ENCODE measurements at regions not wholly inside any gene's neighbourhood (a gene's known extent, or its start where the extent isn't known, plus 50 kb on each side); places are given as distances from the start of the nearest gene placed in this dataset.
"Not testable (repeated sequence)": the region's sequence is repeated elsewhere in the genome, so short reads cannot be mapped to it uniquely, and the experiment has no call there.

- no peak for DNase-seq
Measured at GRCh38 chr3:81173514-81173913, 587.9 kb downstream of the GBE1 start.

DNA sequence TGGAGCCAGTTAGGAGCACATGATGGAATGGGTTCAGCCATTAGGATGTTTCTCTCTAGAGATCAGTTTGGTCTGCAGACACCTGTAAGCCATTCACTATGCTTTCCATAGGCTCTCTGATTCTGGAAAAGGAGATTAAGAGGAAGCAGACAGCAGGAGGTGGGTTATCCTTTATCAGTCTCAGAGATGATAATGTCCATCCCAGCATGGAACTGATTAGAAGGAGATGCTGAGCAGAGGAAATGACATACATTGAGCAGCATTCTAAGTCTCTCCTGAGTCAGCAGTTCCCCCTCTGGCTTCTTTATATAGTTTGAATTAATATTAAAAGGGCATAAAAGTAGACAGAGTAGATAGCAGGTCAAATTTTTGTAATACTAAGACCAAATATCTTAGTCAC, 591.1 kb downstream of the GBE1 start:
- DNase-seq: no peak

GRCh38 chr3:81164806-81165205, 596.6 kb downstream of the GBE1 start:
- no peak for DNase-seq

- no peak for DNase-seq
Measured at GRCh38 chr3:81161851-81162250, 599.6 kb downstream of the GBE1 start.

- DNase-seq: no peak
Measured at GRCh38 chr3:81161100-81161499, 600.3 kb downstream of the GBE1 start.

DNA sequence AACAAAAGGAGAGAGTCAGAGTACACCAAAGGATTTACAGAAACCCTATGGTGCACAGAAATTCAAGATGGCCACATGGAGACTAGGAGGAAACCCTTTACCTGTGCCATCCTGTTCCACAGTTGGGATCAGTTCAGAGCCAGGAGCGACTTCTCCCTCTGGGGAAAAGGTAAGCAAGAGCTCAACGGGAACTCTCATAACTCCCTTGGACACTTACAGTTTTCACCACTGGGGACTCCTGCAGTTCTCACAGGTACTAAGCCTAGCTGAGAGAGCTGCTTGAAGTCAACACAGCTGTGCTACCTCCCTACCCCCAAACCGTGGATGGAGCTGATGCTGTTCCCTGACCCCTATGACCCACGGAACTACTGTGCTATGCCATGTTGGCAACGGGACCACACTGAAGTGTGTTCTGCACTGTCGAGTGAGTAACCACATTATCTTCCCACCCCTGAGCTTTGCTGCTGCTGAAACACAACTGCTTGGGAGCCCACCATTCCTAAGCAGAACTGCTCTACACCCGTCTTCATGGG, 606.8 kb downstream of the GBE1 start:
- DNase-seq: no peak

DNA sequence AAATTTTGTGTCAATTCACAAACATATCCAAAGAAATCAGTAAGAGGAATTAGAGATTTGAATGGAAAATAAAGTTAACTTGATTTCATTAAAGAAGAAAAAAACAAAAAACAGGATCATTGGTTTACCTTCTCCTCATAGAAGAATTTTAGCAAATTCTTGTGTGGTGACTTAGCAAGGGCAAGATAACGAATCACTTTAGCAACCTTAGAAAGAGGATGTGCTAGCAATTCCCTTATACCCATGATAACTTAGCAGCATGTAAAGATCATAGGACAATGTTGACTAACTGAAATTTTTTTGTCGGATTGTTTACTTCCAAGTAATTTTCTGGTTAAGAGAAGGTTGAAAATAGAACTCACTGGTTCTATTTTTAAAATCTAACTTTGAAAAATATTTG, 609.3 kb downstream of the GBE1 start:
- DNase-seq: no peak

DNA sequence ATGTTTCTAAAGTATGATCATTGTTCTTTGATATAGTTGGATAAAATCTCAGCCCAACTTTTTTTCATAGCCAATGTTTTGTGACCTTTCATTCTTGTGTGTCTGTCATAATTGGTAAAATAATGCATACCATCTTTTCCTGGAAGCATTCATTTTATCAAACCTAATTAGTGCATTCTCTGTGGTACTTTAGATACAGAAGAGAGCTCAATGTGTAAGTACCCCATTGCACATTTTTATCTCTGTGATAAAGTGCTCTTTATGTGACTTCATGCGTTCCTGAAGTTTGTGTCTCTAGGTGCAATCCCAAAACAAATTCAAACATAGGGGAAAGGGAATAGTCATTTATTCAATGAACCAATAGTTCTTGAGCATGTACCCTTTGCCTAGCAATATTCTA, 628.5 kb downstream of the GBE1 start:
- no peak for DNase-seq

GRCh38 chr3:81105789-81106488, 655.5 kb downstream of the GBE1 start:
- DNase-seq: no peak

GRCh38 chr3:81105206-81105605, 656.2 kb downstream of the GBE1 start:
- DNase-seq: no peak

DNA sequence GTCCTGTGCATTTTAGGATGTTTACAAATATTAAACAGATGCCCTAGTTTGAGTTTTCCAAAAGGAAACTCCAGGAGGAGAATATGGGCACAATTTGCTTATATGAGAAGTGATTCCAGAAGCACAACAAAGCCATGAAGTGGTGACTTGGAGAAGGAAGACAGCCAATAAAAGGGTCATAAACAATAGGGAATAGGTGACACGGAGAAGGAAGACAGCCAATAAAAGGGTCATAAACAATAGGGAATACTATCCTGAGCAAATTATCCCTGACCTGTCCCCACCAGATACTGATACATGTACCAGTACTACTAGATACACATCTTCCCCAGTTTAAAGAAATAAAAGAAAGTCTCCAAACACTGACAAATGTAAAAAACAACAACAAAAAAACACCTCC, 663.6 kb downstream of the GBE1 start:
- DNase-seq: no peak

DNA sequence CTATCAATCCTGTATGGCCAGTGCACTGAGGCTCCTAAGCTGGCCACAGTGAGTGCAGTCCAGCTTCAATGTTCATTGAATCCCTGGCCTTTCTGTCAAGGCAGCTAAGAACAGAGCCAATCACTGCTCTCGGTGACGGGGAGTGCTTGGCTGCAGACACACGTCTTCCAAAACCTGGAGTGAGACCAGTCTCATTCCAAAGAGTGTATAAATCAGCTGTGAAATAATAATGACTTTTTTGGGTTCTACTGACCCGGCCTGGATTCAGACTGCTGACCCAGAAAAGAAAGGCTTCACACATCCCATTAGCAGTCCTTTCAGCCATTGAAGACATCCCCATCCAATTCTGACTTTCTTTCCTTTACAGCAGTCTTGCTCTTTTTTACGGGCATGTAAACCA, 665.5 kb downstream of the GBE1 start:
- DNase-seq: no peak

- no peak for DNase-seq
Measured at GRCh38 chr3:81094986-81095385, 666.5 kb downstream of the GBE1 start.

- DNase-seq: no peak
Measured at GRCh38 chr3:81087607-81088006, 673.8 kb downstream of the GBE1 start.

- DNase-seq: no peak
Measured at GRCh38 chr3:81086348-81086747, 675.1 kb downstream of the GBE1 start.

DNA sequence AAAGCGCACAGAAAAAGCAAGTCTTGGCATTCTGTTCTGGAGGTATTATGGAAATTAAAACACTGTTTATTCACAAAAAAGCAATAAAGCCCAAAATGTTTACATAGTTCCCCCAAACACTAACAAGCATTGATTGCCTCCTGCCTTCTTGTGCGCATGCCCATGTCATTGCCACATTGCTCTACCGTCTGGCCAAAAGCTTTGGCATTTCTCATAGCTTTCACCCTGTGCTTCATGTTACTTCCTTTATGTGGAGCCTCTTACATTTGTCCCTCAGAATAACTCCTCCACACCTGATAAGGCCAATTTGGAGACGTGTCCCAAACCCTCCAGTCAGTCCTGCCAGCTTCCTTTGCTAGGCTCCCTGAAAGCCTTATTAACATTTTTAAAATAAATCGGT, 680.8 kb downstream of the GBE1 start:
- no peak for DNase-seq

DNA sequence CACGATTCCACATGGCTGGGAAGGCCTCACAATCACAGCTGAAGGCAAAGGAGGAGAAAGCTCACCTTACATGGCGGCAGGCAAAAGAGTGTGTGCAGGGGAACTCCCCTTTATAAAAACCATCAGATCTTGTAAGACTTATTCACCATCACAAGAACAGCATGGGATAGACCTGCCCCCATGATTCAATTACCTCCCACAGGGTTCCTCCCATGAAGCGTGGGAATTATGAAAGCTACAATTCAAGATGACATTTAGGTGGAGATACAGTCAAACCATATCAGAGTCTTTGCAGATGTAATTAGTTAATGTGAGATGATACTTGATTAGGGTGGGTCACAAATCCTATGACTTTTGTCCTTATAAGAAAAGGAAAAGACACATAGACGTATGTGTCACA, 688.9 kb downstream of the GBE1 start:
- no peak for DNase-seq

GRCh38 chr3:81068546-81068945, 692.9 kb downstream of the GBE1 start:
- no peak for DNase-seq

DNA sequence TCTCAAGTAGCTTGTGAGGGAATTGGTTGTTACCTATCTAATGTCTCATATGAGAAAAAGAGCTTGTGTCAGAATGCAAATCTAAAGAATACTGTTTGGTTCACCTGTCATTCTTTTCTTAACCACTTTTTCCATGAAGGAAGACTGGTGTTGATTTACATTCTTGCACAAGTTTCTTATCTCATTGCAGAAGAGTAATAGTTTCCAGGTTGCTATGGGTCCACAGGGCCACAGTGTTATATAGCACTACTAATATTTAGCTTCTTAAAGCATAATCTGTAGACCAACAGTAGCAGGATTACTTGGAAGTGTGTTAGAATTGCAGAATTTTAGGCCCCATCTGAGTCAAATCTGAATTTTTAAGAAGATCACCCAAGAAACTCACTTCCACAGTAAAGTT, 697.5 kb downstream of the GBE1 start:
- no peak for DNase-seq

GRCh38 chr3:81051133-81051532, 710.3 kb downstream of the GBE1 start:
- not testable (repeated sequence) for DNase-seq

DNA sequence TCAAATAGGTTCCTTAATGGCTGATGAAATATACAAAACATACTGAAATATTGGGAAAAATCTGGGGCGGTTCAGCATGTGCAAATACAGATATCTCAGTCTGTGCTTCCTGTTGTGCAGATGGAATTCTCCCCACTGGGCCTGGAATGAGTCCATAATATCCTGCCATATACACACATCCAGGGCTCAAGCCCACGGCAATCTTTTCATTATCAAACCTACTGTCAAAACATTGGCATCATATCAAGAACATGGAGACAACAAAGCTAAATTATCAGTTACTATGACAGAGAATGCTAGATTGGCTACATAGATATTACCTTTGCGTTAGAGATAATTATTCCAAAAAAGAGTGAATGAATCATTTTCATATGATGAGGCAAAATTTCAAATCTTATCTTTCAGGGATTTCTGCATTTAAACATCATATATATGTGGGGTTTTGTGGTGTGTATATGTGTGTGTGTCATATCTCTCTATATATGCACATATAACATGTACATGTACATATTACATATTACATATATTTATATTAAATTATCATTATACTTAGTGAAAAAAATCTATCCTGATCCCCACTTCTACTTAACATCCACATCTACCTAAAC, 713.3 kb downstream of the GBE1 start:
- no peak for DNase-seq

DNA sequence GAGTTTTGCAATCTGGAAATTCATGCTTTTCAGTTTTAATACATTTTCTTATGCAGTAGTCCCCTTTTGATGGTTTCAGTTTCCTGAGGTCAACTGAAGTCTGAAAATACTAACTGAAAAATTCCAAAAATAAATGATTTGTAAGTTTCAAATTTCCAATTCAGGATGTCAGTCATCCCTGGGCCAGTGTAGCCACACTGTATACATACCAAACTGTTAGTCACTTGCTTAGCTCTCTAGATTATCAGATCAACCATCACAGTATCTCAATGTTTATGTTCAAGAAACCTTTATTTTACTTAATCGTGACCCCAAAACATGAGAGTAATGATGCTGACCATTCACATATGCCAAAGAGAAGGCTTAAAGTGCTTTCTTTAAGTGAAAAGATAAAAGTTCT, 715.5 kb downstream of the GBE1 start:
- no peak for DNase-seq

DNA sequence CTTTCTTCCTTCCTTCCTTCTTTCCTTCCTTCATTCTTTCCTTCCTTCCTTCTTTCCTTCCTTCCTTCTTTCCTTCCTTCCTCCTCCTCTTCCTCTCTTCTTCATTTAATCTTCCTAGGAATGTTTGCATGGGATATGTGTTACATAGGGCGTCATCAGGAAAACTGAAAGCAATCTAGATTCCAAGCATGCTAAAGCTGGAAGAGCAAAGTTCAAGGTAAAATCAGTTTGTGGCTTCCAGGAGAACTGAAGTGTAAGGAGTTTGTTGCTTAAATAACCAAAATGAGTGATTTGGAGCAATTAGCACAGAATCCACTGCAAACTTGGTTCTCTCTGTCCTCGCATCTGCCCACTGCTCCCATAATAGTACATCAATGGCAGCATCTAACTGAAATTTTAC, 716.2 kb downstream of the GBE1 start:
- no peak for DNase-seq

- no peak for DNase-seq
Measured at GRCh38 chr3:81043660-81044199, 717.7 kb downstream of the GBE1 start.

DNA sequence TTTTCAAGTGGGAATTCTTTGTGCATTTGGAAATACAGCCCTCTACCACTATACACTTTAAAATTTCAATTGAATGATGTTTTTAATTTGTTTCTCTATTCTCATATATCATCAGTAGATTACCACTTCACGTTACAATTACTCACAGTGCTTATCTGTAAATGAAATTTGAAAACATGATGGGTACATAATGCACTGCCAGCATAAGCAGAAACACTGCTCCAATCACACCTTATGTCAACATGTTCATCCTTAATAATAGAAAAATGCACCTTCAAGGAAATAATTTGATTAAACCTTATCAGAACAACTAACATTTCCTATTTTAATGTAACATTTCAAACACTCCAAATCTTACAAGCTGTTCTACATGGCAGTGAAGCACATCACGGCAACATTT, 718.4 kb downstream of the GBE1 start:
- DNase-seq: no peak

All from activated gamma-delta T cell (primary cell).